GM12872 (cell line): ENCODE measurements at regions not wholly inside any gene's neighbourhood (a gene's known extent, or its start where the extent isn't known, plus 50 kb on each side); places are given as distances from the start of the nearest gene placed in this dataset.

Experiments
- TF ChIP-seq, protein P1 (sequence below): IDR thresholded peaks from 3 replicates; pipeline ENCODE4 v1.5.1; 2011; ENCODE audit warnings: low read depth, mild to moderate bottlenecking, low read length, moderate library complexity; ENCODE audit not compliant: insufficient read depth

GRCh38 chr1:4336507-4336906 is 317.9 kb upstream of the AJAP1 start:
- TF ChIP-seq, protein P1, sequence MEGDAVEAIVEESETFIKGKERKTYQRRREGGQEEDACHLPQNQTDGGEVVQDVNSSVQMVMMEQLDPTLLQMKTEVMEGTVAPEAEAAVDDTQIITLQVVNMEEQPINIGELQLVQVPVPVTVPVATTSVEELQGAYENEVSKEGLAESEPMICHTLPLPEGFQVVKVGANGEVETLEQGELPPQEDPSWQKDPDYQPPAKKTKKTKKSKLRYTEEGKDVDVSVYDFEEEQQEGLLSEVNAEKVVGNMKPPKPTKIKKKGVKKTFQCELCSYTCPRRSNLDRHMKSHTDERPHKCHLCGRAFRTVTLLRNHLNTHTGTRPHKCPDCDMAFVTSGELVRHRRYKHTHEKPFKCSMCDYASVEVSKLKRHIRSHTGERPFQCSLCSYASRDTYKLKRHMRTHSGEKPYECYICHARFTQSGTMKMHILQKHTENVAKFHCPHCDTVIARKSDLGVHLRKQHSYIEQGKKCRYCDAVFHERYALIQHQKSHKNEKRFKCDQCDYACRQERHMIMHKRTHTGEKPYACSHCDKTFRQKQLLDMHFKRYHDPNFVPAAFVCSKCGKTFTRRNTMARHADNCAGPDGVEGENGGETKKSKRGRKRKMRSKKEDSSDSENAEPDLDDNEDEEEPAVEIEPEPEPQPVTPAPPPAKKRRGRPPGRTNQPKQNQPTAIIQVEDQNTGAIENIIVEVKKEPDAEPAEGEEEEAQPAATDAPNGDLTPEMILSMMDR = no peak

- TF ChIP-seq, protein P1 = no peak
These were observed 313.0 kb upstream of the AJAP1 start for GRCh38 chr1:4341421-4341820.

DNA sequence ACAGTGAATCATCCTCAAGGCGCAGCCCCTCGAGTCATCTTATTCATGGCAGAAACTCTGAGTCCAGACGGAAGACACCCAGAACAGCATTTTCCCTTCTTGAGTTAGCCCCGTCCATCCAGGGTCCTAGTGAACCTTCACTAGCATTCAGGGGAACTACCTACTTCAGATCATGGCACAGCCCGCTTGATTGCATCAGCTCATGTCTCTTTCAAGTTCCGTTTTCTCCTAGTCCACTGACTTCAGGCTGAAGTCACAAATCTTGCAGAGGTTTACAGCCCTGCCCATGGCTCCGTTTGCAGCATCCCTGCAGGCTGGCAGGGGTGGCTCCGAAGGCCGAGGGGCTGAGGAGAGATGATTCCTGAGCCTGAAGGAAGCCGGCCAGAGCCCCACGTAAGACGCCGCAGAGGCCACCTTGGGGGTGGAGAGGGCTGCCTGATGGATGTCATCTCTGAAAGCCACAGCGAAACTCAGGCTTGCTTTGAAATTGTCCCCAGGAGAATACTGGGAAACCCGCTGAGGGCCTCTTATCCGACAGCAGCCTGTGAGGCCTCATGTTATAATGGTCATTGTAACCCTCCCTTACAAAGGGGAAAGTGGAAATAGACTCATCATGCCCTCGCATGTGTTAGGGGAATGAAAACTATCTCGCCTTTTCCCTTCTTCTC is 310.2 kb upstream of the AJAP1 start:
- TF ChIP-seq, protein P1 = no peak

- TF ChIP-seq, protein P1 = no peak
These were observed 309.3 kb upstream of the AJAP1 start for GRCh38 chr1:4345094-4345493.

- TF ChIP-seq, protein P1 = no peak
These were observed 308.3 kb upstream of the AJAP1 start for GRCh38 chr1:4346131-4346530.

GRCh38 chr1:4351453-4351852 is 303.0 kb upstream of the AJAP1 start:
- TF ChIP-seq, protein P1 = no peak

DNA sequence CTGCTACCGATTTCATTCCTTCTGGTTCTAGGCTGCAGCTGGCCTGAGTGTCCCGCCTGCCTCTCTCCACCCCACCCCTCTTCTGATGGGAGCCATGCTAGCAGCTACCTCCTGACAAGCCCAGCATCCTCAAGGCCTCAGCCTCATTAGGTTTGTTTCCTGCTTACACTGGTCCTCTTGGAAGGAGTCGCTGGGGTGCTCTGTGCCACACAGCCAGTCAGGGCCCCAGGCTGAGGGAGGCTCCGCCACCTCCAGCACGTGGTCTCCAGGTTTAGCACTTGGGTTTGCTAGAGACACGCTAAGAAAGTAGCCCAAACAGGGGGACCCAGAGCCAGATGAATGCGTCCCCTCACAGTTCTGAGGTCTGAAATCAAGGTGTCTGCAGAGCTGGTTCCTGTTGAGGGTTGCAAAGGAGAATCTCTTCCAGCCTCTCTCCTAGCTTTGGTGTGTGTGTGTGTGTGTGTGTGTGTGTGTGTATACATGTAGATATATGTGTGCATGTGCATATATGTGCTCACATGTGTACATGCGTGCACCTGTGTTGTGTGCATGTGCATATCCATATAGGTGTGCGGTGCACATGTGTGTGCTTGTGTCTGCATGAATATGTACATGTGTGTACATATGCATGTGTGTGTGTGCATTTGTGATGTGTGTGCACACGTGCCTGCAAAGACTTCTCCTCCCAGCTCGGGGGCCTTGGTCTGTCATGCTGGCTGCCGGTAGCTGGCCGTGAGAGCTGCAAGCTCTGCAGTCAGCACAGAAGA is 301.1 kb upstream of the AJAP1 start:
- TF ChIP-seq, protein P1 = no peak
